ENCODE measurements at regions not wholly inside any gene's neighbourhood (a gene's known extent, or its start where the extent isn't known, plus 50 kb on each side); places are given as distances from the start of the nearest gene placed in this dataset.

DNA sequence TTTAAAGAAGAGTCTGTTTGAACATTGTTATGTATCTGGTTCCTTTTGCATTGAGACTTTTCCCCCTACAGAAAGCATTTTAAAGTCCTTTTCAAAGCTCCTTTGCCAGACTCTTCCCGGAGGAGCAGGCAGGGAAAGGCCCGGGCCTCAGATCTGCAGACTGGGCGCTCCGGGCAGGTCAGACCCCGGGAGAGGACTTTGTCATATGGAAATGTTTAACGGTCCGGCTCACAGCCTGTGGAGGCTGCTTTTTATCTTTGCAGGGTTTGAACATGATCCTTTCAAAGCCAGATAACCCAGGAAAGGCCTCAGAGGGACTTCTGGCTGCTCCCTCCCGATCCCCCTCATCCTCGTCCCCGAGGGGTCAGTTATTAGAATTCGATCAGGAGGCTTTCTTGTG is 82.1 kb upstream of the IRX2 start:
- FAIRE-seq: no peak
- TF ChIP-seq SP4 (IDR thresholded peaks at IDR 0.05; ENCODE audit: low read length) (no peak), CHD1 (IDR thresholded peaks at IDR 0.05; ENCODE audit: low read depth, low read length) (no peak), TEAD4 (IDR thresholded peaks at IDR 0.05; ENCODE audit: low read depth, low read length) (no peak), TBP (IDR thresholded peaks at IDR 0.05; ENCODE audit: low read depth, low read length) (no peak), BACH1 (IDR thresholded peaks at IDR 0.05; ENCODE audit: low read length) (no peak), JUN (IDR thresholded peaks at IDR 0.05; ENCODE audit: low read depth, low read length) (no peak), SUZ12 (IDR thresholded peaks at IDR 0.05; ENCODE audit: low read length) (no peak), NANOG (IDR thresholded peaks at IDR 0.05; ENCODE audit: insufficient read depth, low read depth, low read length, poor library complexity, severe bottlenecking) (no peak), PHF8 (conservative IDR thresholded peaks at IDR 0.05; ENCODE audit: low read depth, low read length) (no peak), TAF7 (optimal IDR thresholded peaks at IDR 0.05; ENCODE audit: borderline replicate concordance, low read depth, low read length) (no peak)
- Histone ChIP-seq H2BK5ac (ENCODE audit: low read depth, low read length) (no peak overlapping the region), H3K36me3 (ENCODE audit: control insufficient read depth in 2 of 4, insufficient read depth in 4 of 4, low read length in 3 of 4) (no peaks in the 10 kb centered on the region), H3K4me1 (replicated peaks in 1 of 4; ENCODE audit: control insufficient read depth in 3 of 4, insufficient read depth in 4 of 4, low read length in 3 of 4) (peaks cover 0 to 3% (median 0%) of the 10 kb centered on the region in 4 experiments; a peak in 2 of 7 replicates), H3K27me3 (replicated peaks in 1 of 4; ENCODE audit: control insufficient read depth in 3 of 4, extremely low read depth in 1 of 4, insufficient read depth in 3 of 4, low read length in 3 of 4) (no peaks in the 10 kb centered on the region), H3K9me3 (ENCODE audit: insufficient read depth in 2 of 2, low read depth in 1 of 2, low read length in 1 of 2) (no peaks in the 10 kb centered on the region), H3K4me3 (ENCODE audit: extremely low read depth in 1 of 4, insufficient read depth in 2 of 4, low read depth in 3 of 4, low read length in 4 of 4) (no peak overlapping the region), H3K14ac (ENCODE audit: insufficient read length) (no peak overlapping the region), H3K4me2 (ENCODE audit: insufficient read depth in 1 of 2, low read depth in 2 of 2, low read length in 2 of 2) (no peak overlapping the region), H3K9ac (replicated peaks in 1 of 4; ENCODE audit: extremely low read depth in 1 of 4, low read depth in 3 of 4, low read length in 3 of 4) (no peak overlapping the region), H3K23ac (ENCODE audit: insufficient read length) (no peak overlapping the region), H4K8ac (ENCODE audit: extremely low read depth, insufficient read depth, low read length) (no peak overlapping the region), H3K79me1 (ENCODE audit: low read depth, low read length) (no peaks in the 10 kb centered on the region), H3K79me2 (ENCODE audit: control insufficient read depth in 1 of 2, insufficient read depth in 2 of 2, low read length in 2 of 2) (no peaks in the 10 kb centered on the region), H2AK5ac (ENCODE audit: low read depth, low read length) (no peak overlapping the region), H3K27ac (ENCODE audit: low read depth, low read length) (no peak overlapping the region), H3K23me2 (ENCODE audit: low read depth, low read length) (no peaks in the 10 kb centered on the region), H4K5ac (ENCODE audit: insufficient read length, low read depth, low read length) (no peak overlapping the region), H4K91ac (replicated peaks; ENCODE audit: insufficient read length, low read length) (no peak overlapping the region), H2BK20ac (ENCODE audit: low read length) (no peak overlapping the region), H2AFZ (ENCODE audit: low read length) (no peak overlapping the region), H3K18ac (ENCODE audit: extremely low read depth, low read length) (no peak overlapping the region), H4K20me1 (replicated peaks in 1 of 2; ENCODE audit: control insufficient read depth in 1 of 2, insufficient read depth in 2 of 2, low read length in 2 of 2) (no peaks in the 10 kb centered on the region), H3K56ac (replicated peaks; ENCODE audit: insufficient read length, low read depth, low read length) (no peak overlapping the region), H2BK12ac (ENCODE audit: low read depth, low read length) (no peak overlapping the region), H3K4ac (replicated peaks; ENCODE audit: insufficient read length, low read depth, low read length) (no peak overlapping the region), H2BK15ac (ENCODE audit: low read length) (no peak overlapping the region), H2BK120ac (replicated peaks; ENCODE audit: low read depth, low read length) (no peak overlapping the region)
- WGBS, 2 experiments (ENCODE audit: extremely low coverage in 1 of 2, insufficient coverage in 1 of 2, insufficient read length in 1 of 2, insufficient replicate concordance in 2 of 2, low coverage in 1 of 2, low lambda C conversion rate in 2 of 2, missing lambda C conversion rate in 1 of 2): 73% methylated on average over 11 of the region's 11 CpGs; no CpG with 5 or more reads in 1 of the 2 experiments
- ChIA-PET POLR2A (ENCODE audit: partially characterized antibody) (interaction anchor here (1.2 to 1.4 kb wide), 2 partner anchors 76 to 83 kb away, joined by 3 read pairs; no protein-coding TSS in a partner anchor), CTCF (ENCODE audit: partially characterized antibody) (interaction anchor here (0.6 kb wide), 1 partner anchor 244 kb away, joined by 3 read pairs; no protein-coding TSS in a partner anchor)
- DNase-seq (ENCODE audit: low read depth in 1 of 2, low spot score in 2 of 2): no peak
